GM21619 (cell line): ENCODE measurements at regions not wholly inside any gene's neighbourhood (a gene's known extent, or its start where the extent isn't known, plus 50 kb on each side); places are given as distances from the start of the nearest gene placed in this dataset.
"Not testable (repeated sequence)": the region's sequence is repeated elsewhere in the genome, so short reads cannot be mapped to it uniquely, and the experiment has no call there.

Experiments
- ATAC-seq: cut with Tn5 transposase; IDR thresholded peaks from one replicate; pipeline ENCODE4 v1.9.1; 2021; ENCODE audit not compliant: unreplicated experiment

- ATAC-seq: no peak
Measured at GRCh38 chr16:61014869-61015268, 1021.4 kb downstream of the CDH8 start.

DNA sequence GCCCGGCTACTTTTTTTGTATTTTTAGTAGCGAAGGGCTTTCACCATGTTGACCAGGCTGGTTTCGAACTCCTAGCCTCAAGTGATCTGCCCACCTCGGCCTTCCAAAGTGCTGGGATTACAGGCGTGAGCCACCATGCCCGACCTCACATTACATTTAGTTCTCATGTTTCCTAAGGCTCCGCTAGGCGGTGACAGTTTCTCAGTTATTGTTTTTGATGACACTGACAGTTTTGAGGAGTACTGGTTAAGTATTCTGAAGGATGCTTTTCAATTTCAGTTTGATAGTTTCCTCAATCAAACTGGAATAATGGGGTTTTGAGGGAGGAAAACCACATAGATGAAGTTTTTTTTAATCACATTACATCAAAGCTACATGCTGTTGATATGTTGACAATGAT is 1028.5 kb downstream of the CDH8 start:
- no peak for ATAC-seq

DNA sequence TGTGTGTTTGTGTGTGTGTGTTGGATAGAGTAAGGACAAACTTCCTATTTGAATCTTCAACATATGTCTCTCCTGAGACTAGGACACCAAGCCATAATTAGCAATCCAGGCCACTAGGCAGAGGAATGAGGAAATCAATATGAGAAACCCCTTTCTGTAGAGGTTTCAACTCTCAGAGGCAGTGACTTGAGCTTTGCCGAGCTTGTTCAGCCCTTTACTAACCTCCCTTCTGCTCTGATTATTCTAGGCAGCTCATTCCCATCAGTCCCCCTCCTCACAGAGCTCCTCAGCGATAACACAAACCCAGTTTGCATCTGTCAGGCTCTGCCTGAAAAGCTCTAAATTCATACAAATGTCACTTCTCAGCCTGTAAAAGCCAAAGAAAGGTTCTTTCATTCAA is 1030.3 kb downstream of the CDH8 start:
- no peak for ATAC-seq

DNA sequence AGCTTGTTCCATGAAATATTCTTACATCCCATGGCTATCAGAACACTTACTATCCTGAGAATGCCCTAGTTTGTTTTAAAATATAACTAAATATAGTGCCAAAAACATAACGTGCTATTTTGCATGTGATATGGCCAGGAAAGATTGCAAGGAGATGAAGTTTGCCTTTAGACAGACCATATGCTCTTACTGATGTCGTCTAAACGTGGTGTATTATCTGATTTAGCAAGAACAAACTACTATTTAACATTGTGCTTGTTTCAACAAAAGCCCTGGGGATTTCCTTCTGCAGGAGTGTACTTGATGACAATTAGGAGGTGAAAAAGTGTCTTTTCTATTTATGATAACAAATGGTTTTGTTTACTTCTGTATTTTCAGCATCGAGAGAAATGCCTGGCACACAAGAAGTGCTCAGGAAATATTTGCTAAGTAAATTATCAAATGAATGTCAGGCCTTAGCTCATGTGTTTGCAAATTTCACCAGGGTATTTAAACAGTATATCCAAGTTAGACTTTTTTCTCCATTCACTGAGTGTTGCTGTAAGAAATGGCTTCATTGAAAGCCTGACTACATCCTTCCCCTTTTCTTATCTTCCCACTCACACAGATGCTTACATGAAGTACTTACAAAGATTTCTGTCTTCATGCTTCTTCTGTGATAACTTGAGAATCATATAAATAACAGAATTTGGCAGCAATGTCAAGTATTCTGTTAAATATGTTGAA is 1033.6 kb downstream of the CDH8 start:
- no peak for ATAC-seq

DNA sequence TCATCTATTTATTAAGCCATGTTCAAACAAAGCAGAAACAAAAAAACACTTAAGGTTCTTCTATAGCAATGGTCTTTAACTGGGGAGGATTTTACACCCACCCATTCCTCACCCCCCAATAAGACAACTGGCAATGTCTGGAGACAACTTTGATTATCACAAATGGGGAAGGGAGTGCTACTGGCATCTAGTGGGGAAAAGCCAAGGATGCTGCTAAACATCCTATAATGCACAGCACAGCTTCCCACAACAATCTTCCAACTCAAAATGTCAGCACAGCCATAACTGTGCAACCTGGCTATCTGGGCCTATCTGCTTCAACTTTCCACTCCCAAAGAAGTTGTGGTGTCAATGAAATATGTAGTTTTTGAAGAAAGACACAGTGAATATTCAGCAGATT is 1044.4 kb downstream of the CDH8 start:
- no peak for ATAC-seq

DNA sequence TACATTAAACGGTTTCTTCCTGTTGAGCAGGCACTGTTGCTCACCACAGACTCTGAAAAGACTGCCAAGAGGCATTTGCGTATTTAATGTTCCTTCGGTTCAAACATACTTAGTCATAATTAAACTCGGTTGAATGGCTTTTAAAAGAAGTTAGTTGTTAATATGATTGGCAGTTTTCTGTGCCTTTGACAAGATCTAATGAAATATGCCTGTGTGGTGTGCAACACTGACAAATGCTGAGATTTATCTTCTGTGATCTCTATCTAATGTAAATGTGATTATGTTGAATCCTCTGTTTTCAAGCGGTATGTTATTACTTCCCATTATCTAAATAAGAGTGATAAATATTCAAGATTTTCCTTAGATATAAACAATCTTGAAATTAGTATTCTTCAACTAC is 1046.6 kb downstream of the CDH8 start:
- no peak for ATAC-seq

DNA sequence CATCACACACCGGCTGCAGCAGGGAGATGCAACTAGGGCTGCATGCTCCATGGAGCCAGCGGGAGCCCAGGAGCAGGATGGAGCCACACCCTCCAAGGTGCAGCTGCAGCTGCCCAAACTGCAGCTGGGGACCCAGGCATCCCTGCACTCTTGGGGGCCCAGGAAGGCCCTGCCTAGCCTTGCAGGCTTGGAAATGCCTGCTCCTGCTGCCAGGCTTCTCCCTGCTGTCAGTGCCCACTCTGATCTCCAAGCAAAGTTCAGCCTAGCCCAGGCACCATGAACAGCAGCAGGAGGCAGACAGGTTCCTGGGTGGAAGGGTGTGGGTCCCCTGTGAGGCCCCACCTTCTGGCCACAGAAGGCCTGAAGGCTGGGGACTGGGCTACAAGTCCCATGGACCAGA is 1057.1 kb downstream of the CDH8 start:
- ATAC-seq: no peak

DNA sequence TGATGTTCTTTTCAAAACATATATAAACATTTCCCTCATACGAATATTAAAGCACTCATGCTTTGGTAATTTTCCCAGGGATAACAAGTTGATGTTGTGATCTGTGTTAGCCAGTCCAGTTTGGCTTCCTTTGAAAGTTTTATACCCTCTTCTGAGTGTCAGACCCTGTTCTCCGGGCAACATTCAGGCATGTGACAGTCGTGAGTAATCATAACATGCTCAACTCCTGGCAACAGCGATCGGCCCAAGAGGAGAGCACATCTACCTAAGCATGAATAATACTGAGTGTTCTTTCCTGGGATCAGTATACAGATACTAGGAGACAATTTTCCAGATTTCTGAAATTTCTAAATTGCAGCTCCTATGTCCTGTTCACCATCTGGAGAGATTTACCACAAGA is 1086.4 kb downstream of the CDH8 start:
- ATAC-seq: no peak

- no peak for ATAC-seq
Measured at GRCh38 chr16:60945225-60945624, 1091.0 kb downstream of the CDH8 start.

DNA sequence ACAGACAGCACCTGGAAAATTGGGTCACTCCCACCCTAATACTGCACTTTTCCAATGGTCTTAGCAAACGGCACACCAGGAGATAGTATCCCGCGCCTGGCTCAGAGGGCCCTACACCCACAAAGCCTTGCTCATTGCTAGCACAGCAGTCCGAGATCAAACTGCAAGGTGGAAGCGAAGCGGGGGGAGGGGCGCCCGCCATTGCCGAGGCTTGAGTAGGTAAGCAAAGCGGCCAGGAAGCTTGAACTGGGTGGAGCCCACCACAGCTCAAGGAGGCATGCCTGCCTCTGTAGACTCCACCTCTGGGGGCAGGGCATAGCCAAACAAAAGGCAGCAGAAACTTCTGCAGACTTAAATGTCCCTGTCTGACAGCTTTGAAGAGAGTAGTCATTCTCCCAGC is 1100.0 kb downstream of the CDH8 start:
- not testable (repeated sequence) for ATAC-seq

DNA sequence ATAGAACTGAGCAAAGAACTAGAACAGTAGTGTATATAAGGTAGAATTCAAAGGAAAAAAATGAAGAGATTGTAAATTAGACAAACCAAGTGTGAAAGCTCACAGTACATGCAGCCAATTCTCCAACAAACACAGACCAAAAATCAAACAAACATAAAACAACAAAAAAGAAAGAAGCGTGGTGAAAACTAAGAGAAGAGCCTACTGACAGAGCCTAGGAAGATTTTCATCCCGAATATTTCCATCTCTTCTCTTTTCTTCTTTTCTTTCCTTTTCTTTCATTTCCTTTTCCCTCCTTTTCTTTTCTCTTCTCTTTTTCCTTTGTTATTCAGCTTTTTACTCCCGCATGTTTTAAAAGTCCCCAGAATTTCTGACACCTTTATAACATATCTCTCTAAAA is 1103.6 kb downstream of the CDH8 start:
- ATAC-seq: no peak

DNA sequence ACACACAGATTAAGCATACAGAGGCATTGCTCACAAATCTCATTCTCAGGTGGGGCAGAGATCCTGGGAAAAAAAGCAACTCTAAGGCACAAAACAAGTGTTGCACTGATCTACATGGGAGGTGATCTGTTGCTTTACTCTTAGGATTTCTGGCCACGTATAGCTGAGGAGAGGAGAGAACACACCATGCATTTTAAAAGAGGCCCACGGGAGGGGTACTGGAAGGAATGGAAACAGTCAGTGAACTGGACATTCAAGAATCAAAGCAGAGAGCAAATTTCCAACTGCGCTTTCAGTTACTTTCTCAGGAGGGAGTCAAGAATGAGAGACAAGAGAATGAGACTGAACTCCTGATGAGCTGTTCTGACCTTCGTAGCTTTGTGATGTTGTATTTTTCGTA is 1105.9 kb downstream of the CDH8 start:
- no peak for ATAC-seq

- ATAC-seq: no peak
Measured at GRCh38 chr16:60922920-60923319, 1113.3 kb downstream of the CDH8 start.

- no peak for ATAC-seq
Measured at GRCh38 chr16:60914334-60914733, 1121.9 kb downstream of the CDH8 start.

- ATAC-seq: no peak
Measured at GRCh38 chr16:60907645-60908044, 1128.6 kb downstream of the CDH8 start.

DNA sequence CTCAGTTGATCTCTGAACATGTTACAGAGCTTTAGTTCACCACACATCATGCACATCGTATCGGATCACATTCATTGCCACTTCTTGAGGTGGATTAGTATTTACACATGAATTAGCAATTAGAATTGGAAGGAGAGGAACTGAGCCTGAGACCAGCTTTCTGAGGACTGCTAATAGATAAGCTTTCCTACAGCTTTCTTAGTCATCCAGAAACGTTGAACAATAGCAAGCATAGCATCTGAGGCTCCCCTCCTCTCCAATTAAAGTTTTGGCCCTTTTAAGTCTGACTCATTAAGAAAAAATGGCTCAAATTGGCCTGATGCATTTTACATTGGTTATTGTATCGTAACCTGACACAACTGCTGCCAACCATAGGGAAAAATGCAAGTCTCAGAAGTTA is 1130.4 kb downstream of the CDH8 start:
- no peak for ATAC-seq

DNA sequence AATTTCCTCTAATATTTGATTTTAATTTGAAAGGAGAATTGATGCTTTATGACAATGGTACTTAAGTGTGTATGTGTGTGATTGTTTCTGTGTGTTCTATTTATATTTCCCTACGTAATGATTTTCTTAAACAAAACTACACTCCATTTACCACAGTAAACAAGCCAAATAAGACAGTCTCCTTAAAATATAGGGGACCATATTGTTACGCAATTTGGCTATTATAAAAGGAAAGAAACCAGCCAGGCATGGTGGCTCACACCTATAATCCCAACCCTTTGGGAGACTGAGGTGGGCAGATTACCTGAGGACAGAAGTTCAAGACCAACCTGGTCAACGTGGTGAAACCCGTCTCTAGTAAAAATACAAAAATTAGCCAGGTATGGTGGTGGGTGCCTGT is 1134.1 kb downstream of the CDH8 start:
- no peak for ATAC-seq

DNA sequence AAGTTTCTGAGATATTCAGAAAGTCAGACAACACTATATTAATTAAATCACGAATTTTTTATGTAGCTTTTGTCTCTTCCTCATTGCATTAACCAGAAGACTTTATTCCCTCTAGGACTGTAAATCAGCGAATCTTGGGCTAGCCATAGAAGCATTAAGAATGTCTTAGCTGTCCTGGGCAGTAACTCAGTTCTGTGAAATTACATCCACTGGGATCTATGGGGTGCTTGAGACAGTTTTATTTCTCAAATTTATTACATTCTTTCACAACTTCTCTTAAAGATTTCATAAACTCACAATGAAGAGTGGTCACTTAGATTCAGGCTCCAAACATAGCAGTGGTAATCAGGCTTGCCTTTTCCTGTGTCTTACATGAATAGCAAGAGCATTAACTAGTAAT is 1153.4 kb downstream of the CDH8 start:
- no peak for ATAC-seq

DNA sequence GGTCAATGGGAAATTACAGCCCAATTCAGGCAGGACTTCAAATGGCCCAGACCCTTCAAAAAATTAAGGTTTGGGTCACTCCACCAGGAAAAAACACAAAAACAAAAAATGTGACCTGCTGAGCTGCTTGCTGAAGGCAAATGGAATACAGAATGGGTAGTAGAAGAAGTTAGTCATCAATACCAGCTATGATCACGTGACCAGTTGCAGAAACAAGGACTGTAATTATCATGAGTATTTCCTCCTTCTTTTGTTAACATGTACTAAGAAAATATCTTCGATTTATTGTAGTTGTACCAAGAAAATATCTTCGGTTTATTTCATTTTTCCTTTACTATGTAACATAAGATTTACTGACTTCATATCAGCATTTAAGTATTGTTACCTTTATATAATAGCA is 1183.6 kb downstream of the CDH8 start:
- no peak for ATAC-seq

GRCh38 chr16:60821661-60822060 is 1214.6 kb downstream of the CDH8 start:
- no peak for ATAC-seq

- ATAC-seq: no peak
Measured at GRCh38 chr16:60820361-60820760, 1215.9 kb downstream of the CDH8 start.

GRCh38 chr16:60818465-60818864 is 1217.8 kb downstream of the CDH8 start:
- ATAC-seq: no peak

- no peak for ATAC-seq
Measured at GRCh38 chr16:60816461-60816860, 1219.8 kb downstream of the CDH8 start.
